ENCODE measurements at regions not wholly inside any gene's neighbourhood (a gene's known extent, or its start where the extent isn't known, plus 50 kb on each side); places are given as distances from the start of the nearest gene placed in this dataset.
"Not testable (repeated sequence)": the region's sequence is repeated elsewhere in the genome, so short reads cannot be mapped to it uniquely, and the experiment has no call there.

GRCh38 chr11:71171576-71171975, 80.8 kb downstream of the SHANK2 start:
- no peak overlapping the region for H3K9ac ChIP-seq (ENCODE audit: low read depth in 1 of 3, low read length in 3 of 3)
- H3K36me3 ChIP-seq (ENCODE audit: control insufficient read depth in 3 of 3, insufficient read depth in 3 of 3, low read length in 3 of 3): no peaks in the 10 kb centered on the region
- no peak overlapping the region for H3K27ac ChIP-seq (ENCODE audit: low read depth, low read length)
- H3K4me3 ChIP-seq (ENCODE audit: low read length in 3 of 3): no peak overlapping the region
- peaks cover 5 to 27% (median 7%) of the 10 kb centered on the region in 3 donors for H3K27me3 ChIP-seq (ENCODE audit: control insufficient read depth in 3 of 3, insufficient read depth in 3 of 3, low read length in 3 of 3)
- H3K9me3 ChIP-seq (ENCODE audit: control insufficient read depth in 3 of 3, low read length in 3 of 3): no peaks in the 10 kb centered on the region
- no peaks in the 10 kb centered on the region for H3K4me1 ChIP-seq (ENCODE audit: control insufficient read depth in 3 of 3, insufficient read depth in 3 of 3, low read length in 3 of 3)

GRCh38 chr11:71170624-71171423, 81.6 kb downstream of the SHANK2 start:
- Histone ChIP-seq H3K9me3 (ENCODE audit: control insufficient read depth in 3 of 3, low read length in 3 of 3) (no peaks in the 10 kb centered on the region), H3K27ac (ENCODE audit: low read depth, low read length) (no peak overlapping the region), H3K9ac (ENCODE audit: low read depth in 1 of 3, low read length in 3 of 3) (no peak overlapping the region), H3K36me3 (ENCODE audit: control insufficient read depth in 3 of 3, insufficient read depth in 3 of 3, low read length in 3 of 3) (no peaks in the 10 kb centered on the region), H3K27me3 (ENCODE audit: control insufficient read depth in 3 of 3, insufficient read depth in 3 of 3, low read length in 3 of 3) (peaks cover 5 to 32% (median 7%) of the 10 kb centered on the region in 3 donors), H3K4me3 (ENCODE audit: low read length in 3 of 3) (no peak overlapping the region), H3K4me1 (ENCODE audit: control insufficient read depth in 3 of 3, insufficient read depth in 3 of 3, low read length in 3 of 3) (no peaks in the 10 kb centered on the region)

- Histone ChIP-seq H3K4me3 (ENCODE audit: low read length in 3 of 3) (no peak overlapping the region), H3K36me3 (ENCODE audit: control insufficient read depth in 3 of 3, insufficient read depth in 3 of 3, low read length in 3 of 3) (no peaks in the 10 kb centered on the region), H3K27me3 (ENCODE audit: control insufficient read depth in 3 of 3, insufficient read depth in 3 of 3, low read length in 3 of 3) (peaks cover 3 to 25% (median 5%) of the 10 kb centered on the region in 3 donors), H3K27ac (ENCODE audit: low read depth, low read length) (no peak overlapping the region), H3K4me1 (ENCODE audit: control insufficient read depth in 3 of 3, insufficient read depth in 3 of 3, low read length in 3 of 3) (no peaks in the 10 kb centered on the region), H3K9me3 (ENCODE audit: control insufficient read depth in 3 of 3, low read length in 3 of 3) (no peaks in the 10 kb centered on the region), H3K9ac (ENCODE audit: low read depth in 1 of 3, low read length in 3 of 3) (no peak overlapping the region)
Observed at GRCh38 chr11:71169313-71169712, 83.1 kb downstream of the SHANK2 start.

GRCh38 chr11:71167814-71168213, 84.6 kb downstream of the SHANK2 start:
- H3K9ac ChIP-seq (ENCODE audit: low read depth in 1 of 3, low read length in 3 of 3); H3K36me3 ChIP-seq (ENCODE audit: control insufficient read depth in 3 of 3, insufficient read depth in 3 of 3, low read length in 3 of 3); H3K4me3 ChIP-seq (ENCODE audit: low read length in 3 of 3); H3K27ac ChIP-seq (ENCODE audit: low read depth, low read length); H3K9me3 ChIP-seq (ENCODE audit: control insufficient read depth in 3 of 3, low read length in 3 of 3); H3K4me1 ChIP-seq (ENCODE audit: control insufficient read depth in 3 of 3, insufficient read depth in 3 of 3, low read length in 3 of 3): not testable (repeated sequence)
- peaks cover 3 to 21% (median 5%) of the 10 kb centered on the region in 3 donors for H3K27me3 ChIP-seq (ENCODE audit: control insufficient read depth in 3 of 3, insufficient read depth in 3 of 3, low read length in 3 of 3)

GRCh38 chr11:71165771-71166170, 86.6 kb downstream of the SHANK2 start:
- peaks cover 0 to 12% (median 0%) of the 10 kb centered on the region in 3 donors for H3K27me3 ChIP-seq (ENCODE audit: control insufficient read depth in 3 of 3, insufficient read depth in 3 of 3, low read length in 3 of 3)
- no peaks in the 10 kb centered on the region for H3K9me3 ChIP-seq (ENCODE audit: control insufficient read depth in 3 of 3, low read length in 3 of 3)
- H3K9ac ChIP-seq (ENCODE audit: low read depth in 1 of 3, low read length in 3 of 3): no peak overlapping the region
- H3K4me3 ChIP-seq (ENCODE audit: low read length in 3 of 3): no peak overlapping the region
- H3K4me1 ChIP-seq (ENCODE audit: control insufficient read depth in 3 of 3, insufficient read depth in 3 of 3, low read length in 3 of 3): no peaks in the 10 kb centered on the region
- no peaks in the 10 kb centered on the region for H3K36me3 ChIP-seq (ENCODE audit: control insufficient read depth in 3 of 3, insufficient read depth in 3 of 3, low read length in 3 of 3)
- H3K27ac ChIP-seq (ENCODE audit: low read depth, low read length): no peak overlapping the region

GRCh38 chr11:71164621-71165020, 87.8 kb downstream of the SHANK2 start:
- Histone ChIP-seq H3K27ac (ENCODE audit: low read depth, low read length) (no peak overlapping the region), H3K36me3 (ENCODE audit: control insufficient read depth in 3 of 3, insufficient read depth in 3 of 3, low read length in 3 of 3) (no peaks in the 10 kb centered on the region), H3K4me1 (ENCODE audit: control insufficient read depth in 3 of 3, insufficient read depth in 3 of 3, low read length in 3 of 3) (no peaks in the 10 kb centered on the region), H3K27me3 (ENCODE audit: control insufficient read depth in 3 of 3, insufficient read depth in 3 of 3, low read length in 3 of 3) (peaks cover 0 to 7% (median 0%) of the 10 kb centered on the region in 3 donors), H3K9ac (ENCODE audit: low read depth in 1 of 3, low read length in 3 of 3) (no peak overlapping the region), H3K4me3 (ENCODE audit: low read length in 3 of 3) (no peak overlapping the region), H3K9me3 (ENCODE audit: control insufficient read depth in 3 of 3, low read length in 3 of 3) (no peaks in the 10 kb centered on the region)

GRCh38 chr11:71164186-71164585, 88.2 kb downstream of the SHANK2 start:
- Histone ChIP-seq H3K27me3 (ENCODE audit: control insufficient read depth in 3 of 3, insufficient read depth in 3 of 3, low read length in 3 of 3) (peaks cover 0 to 7% (median 0%) of the 10 kb centered on the region in 3 donors), H3K36me3 (ENCODE audit: control insufficient read depth in 3 of 3, insufficient read depth in 3 of 3, low read length in 3 of 3) (no peaks in the 10 kb centered on the region), H3K27ac (ENCODE audit: low read depth, low read length) (no peak overlapping the region), H3K9me3 (ENCODE audit: control insufficient read depth in 3 of 3, low read length in 3 of 3) (no peaks in the 10 kb centered on the region), H3K9ac (ENCODE audit: low read depth in 1 of 3, low read length in 3 of 3) (no peak overlapping the region), H3K4me1 (ENCODE audit: control insufficient read depth in 3 of 3, insufficient read depth in 3 of 3, low read length in 3 of 3) (no peaks in the 10 kb centered on the region), H3K4me3 (ENCODE audit: low read length in 3 of 3) (no peak overlapping the region)

- Histone ChIP-seq H3K9ac (ENCODE audit: low read depth in 1 of 3, low read length in 3 of 3) (no peak overlapping the region), H3K27me3 (ENCODE audit: control insufficient read depth in 3 of 3, insufficient read depth in 3 of 3, low read length in 3 of 3) (peaks cover 0 to 7% (median 0%) of the 10 kb centered on the region in 3 donors), H3K4me1 (ENCODE audit: control insufficient read depth in 3 of 3, insufficient read depth in 3 of 3, low read length in 3 of 3) (no peaks in the 10 kb centered on the region), H3K4me3 (ENCODE audit: low read length in 3 of 3) (no peak overlapping the region), H3K36me3 (ENCODE audit: control insufficient read depth in 3 of 3, insufficient read depth in 3 of 3, low read length in 3 of 3) (no peaks in the 10 kb centered on the region), H3K27ac (ENCODE audit: low read depth, low read length) (no peak overlapping the region), H3K9me3 (ENCODE audit: control insufficient read depth in 3 of 3, low read length in 3 of 3) (no peaks in the 10 kb centered on the region)
Observed at GRCh38 chr11:71163371-71163770, 89.0 kb downstream of the SHANK2 start.

GRCh38 chr11:71158936-71159335, 93.4 kb downstream of the SHANK2 start:
- Histone ChIP-seq H3K9me3 (ENCODE audit: control insufficient read depth in 3 of 3, low read length in 3 of 3) (peaks cover 0 to 2% (median 0%) of the 10 kb centered on the region in 3 donors), H3K4me3 (ENCODE audit: low read length in 3 of 3) (no peak overlapping the region), H3K36me3 (ENCODE audit: control insufficient read depth in 3 of 3, insufficient read depth in 3 of 3, low read length in 3 of 3) (no peaks in the 10 kb centered on the region), H3K27me3 (ENCODE audit: control insufficient read depth in 3 of 3, insufficient read depth in 3 of 3, low read length in 3 of 3) (peaks cover 0 to 8% (median 4%) of the 10 kb centered on the region in 3 donors), H3K9ac (ENCODE audit: low read depth in 1 of 3, low read length in 3 of 3) (no peak overlapping the region), H3K4me1 (ENCODE audit: control insufficient read depth in 3 of 3, insufficient read depth in 3 of 3, low read length in 3 of 3) (no peaks in the 10 kb centered on the region), H3K27ac (ENCODE audit: low read depth, low read length) (no peak overlapping the region)

GRCh38 chr11:71157676-71158075, 94.7 kb downstream of the SHANK2 start:
- not testable (repeated sequence) for H3K4me3 ChIP-seq (ENCODE audit: low read length in 3 of 3); H3K9me3 ChIP-seq (ENCODE audit: control insufficient read depth in 3 of 3, low read length in 3 of 3); H3K27ac ChIP-seq (ENCODE audit: low read depth, low read length); H3K36me3 ChIP-seq (ENCODE audit: control insufficient read depth in 3 of 3, insufficient read depth in 3 of 3, low read length in 3 of 3); H3K4me1 ChIP-seq (ENCODE audit: control insufficient read depth in 3 of 3, insufficient read depth in 3 of 3, low read length in 3 of 3); H3K9ac ChIP-seq (ENCODE audit: low read depth in 1 of 3, low read length in 3 of 3)
- H3K27me3 ChIP-seq (ENCODE audit: control insufficient read depth in 3 of 3, insufficient read depth in 3 of 3, low read length in 3 of 3): peaks cover 3 to 12% (median 5%) of the 10 kb centered on the region in 3 donors
